ENCODE measurements at regions not wholly inside any gene's neighbourhood (a gene's known extent, or its start where the extent isn't known, plus 50 kb on each side); places are given as distances from the start of the nearest gene placed in this dataset.

DNA sequence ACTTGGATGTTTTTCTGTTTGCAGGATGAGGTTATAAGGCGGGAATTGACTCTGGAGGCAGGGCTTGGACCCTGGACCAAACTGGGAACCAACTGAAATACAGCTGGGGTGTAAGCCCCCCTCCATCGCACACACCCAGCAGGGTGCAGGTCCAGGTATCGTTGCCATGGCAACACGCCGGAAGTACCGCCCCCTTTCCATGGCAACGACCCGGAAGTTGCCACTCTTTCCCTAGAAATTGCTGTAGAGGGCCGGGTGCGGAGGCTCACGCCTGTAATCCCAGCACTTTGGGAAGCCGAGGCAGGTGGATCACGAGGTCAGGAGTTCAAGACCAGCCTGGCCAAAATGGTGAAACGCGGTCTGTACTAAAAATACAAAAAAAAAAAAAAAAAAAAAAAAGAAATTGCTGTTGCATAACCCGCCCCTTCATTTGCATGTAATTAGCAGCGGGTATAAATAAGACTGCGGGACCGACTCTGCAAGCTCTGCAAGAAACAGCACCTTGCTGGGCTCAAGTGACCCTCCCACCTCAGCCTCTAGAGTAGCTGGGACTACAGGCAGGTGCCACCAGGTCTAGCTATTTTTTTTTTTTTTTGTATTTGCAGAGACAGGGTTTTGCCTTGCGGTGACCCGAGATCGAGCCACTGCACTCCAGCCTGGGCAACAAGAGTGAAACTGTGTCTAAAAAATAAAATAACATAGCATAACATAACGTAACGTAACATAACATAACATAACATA is 139.6 kb downstream of the CRLF2 start:
- Histone ChIP-seq H3K9me2 (replicated peaks; ENCODE audit: low read depth, low read length) (no peaks in the 10 kb centered on the region), H3K9me3 (ENCODE audit: insufficient read depth, low read depth, low read length) (no peaks in the 10 kb centered on the region), H3K36me3 (ENCODE audit: insufficient read depth, low read length) (no peaks in the 10 kb centered on the region), H3K4me2 (ENCODE audit: low read depth, low read length, poor library complexity, severe bottlenecking) (no peak overlapping the region), H3K4me1 (ENCODE audit: insufficient read depth, low read length, poor library complexity, severe bottlenecking) (no peaks in the 10 kb centered on the region), H3K79me2 (ENCODE audit: insufficient read depth, low read length) (no peaks in the 10 kb centered on the region), H2AFZ (ENCODE audit: low read length) (no peak overlapping the region), H3K4me3 (ENCODE audit: low read length, poor library complexity, severe bottlenecking) (no peak overlapping the region), H3F3A (ENCODE audit: low read depth) (no peaks in the 10 kb centered on the region), H3K27me3 (ENCODE audit: insufficient read depth, low read length, poor library complexity, severe bottlenecking) (no peaks in the 10 kb centered on the region), H3K9ac (ENCODE audit: low read depth, low read length, poor library complexity, severe bottlenecking) (no peak overlapping the region), H4K20me1 (ENCODE audit: insufficient read depth, low read length, poor library complexity, severe bottlenecking) (no peaks in the 10 kb centered on the region)
- no peak for TF ChIP-seq EZH2phosphoT487 (IDR thresholded peaks at IDR 0.05; ENCODE audit: borderline replicate concordance)
- TF ChIP-seq CTCF (conservative IDR thresholded peaks at IDR 0.05; ENCODE audit: low read length) = no peak

DNA sequence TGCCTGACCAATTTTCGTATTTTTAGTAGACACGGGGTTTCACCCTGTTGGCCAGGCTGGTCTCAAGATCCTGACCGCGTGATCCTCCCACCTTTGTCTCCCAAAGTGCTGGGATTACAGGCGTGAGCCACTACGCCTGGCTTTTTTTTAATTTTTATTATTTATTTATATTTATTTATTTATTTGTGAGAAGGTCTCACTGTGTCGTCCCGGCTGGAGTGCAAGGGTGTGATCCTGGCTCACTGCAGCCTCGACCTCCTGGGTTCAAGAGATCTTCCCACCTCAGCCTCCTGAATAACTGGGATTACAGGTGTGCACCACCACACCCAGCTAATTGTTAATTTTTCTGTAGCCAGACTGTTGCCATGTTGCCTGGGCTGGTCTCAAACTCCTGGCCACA is 141.1 kb downstream of the CRLF2 start:
- Histone ChIP-seq H3F3A (ENCODE audit: low read depth) (no peaks in the 10 kb centered on the region), H3K36me3 (ENCODE audit: insufficient read depth, low read length) (no peaks in the 10 kb centered on the region), H3K4me2 (ENCODE audit: low read depth, low read length, poor library complexity, severe bottlenecking) (no peak overlapping the region), H3K9me3 (ENCODE audit: insufficient read depth, low read depth, low read length) (no peaks in the 10 kb centered on the region), H3K4me1 (ENCODE audit: insufficient read depth, low read length, poor library complexity, severe bottlenecking) (no peaks in the 10 kb centered on the region), H3K79me2 (ENCODE audit: insufficient read depth, low read length) (no peaks in the 10 kb centered on the region), H2AFZ (ENCODE audit: low read length) (no peak overlapping the region), H3K27me3 (ENCODE audit: insufficient read depth, low read length, poor library complexity, severe bottlenecking) (no peaks in the 10 kb centered on the region), H3K9ac (ENCODE audit: low read depth, low read length, poor library complexity, severe bottlenecking) (no peak overlapping the region), H3K9me2 (replicated peaks; ENCODE audit: low read depth, low read length) (no peaks in the 10 kb centered on the region), H4K20me1 (ENCODE audit: insufficient read depth, low read length, poor library complexity, severe bottlenecking) (no peaks in the 10 kb centered on the region), H3K4me3 (ENCODE audit: low read length, poor library complexity, severe bottlenecking) (no peak overlapping the region)
- TF ChIP-seq EZH2phosphoT487 (IDR thresholded peaks at IDR 0.05; ENCODE audit: borderline replicate concordance) = no peak
- TF ChIP-seq CTCF (conservative IDR thresholded peaks at IDR 0.05; ENCODE audit: low read length) = no peak

DNA sequence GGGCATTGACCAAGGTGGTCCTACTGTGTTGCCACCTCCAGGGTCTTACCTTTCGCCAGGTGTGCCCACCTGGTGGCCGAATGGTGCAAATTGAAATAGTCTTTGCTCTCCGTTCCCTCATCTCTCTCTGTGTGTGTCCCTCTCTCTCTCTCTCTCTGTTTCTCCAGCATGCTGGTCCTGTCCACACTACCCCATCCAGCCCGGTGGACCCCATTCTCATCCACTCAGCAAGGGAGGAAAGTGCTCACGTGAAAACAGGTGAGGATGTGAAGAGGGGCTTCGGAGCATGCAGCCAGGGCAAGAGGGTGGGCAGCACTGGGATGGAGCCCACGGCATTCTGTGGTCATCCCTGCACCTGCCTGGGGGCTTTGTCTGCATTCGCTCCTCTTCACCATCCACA is 150.1 kb downstream of the CRLF2 start:
- Histone ChIP-seq H4K20me1 (ENCODE audit: insufficient read depth, low read length, poor library complexity, severe bottlenecking) (no peaks in the 10 kb centered on the region), H3K4me3 (ENCODE audit: low read length, poor library complexity, severe bottlenecking) (no peak overlapping the region), H3K4me1 (ENCODE audit: insufficient read depth, low read length, poor library complexity, severe bottlenecking) (no peaks in the 10 kb centered on the region), H3F3A (ENCODE audit: low read depth) (no peaks in the 10 kb centered on the region), H3K9me3 (ENCODE audit: insufficient read depth, low read depth, low read length) (no peaks in the 10 kb centered on the region), H2AFZ (ENCODE audit: low read length) (no peak overlapping the region), H3K9ac (ENCODE audit: low read depth, low read length, poor library complexity, severe bottlenecking) (no peak overlapping the region), H3K9me2 (replicated peaks; ENCODE audit: low read depth, low read length) (no peaks in the 10 kb centered on the region), H3K79me2 (ENCODE audit: insufficient read depth, low read length) (no peaks in the 10 kb centered on the region), H3K27me3 (ENCODE audit: insufficient read depth, low read length, poor library complexity, severe bottlenecking) (no peaks in the 10 kb centered on the region), H3K36me3 (ENCODE audit: insufficient read depth, low read length) (no peaks in the 10 kb centered on the region), H3K4me2 (ENCODE audit: low read depth, low read length, poor library complexity, severe bottlenecking) (no peak overlapping the region)
- TF ChIP-seq EZH2phosphoT487 (IDR thresholded peaks at IDR 0.05; ENCODE audit: borderline replicate concordance) (no peak), CTCF (conservative IDR thresholded peaks at IDR 0.05; ENCODE audit: low read length) (no peak)

Data from Loucy (cell line).